ENCODE measurements at regions not wholly inside any gene's neighbourhood (a gene's known extent, or its start where the extent isn't known, plus 50 kb on each side); places are given as distances from the start of the nearest gene placed in this dataset.

GRCh38 chr3:43854283-43854682 lies 163.5 kb downstream of the ABHD5 start:
- Mint-ChIP-seq H3K9me3 (no peaks in the 10 kb centered on the region), H3K27ac (no peak overlapping the region), H3K4me3 (no peak overlapping the region), H3K36me3 (ENCODE audit: low read depth) (no peaks in the 10 kb centered on the region), H3K27me3 (ENCODE audit: insufficient read depth) (peaks cover 39% of the 10 kb centered on the region), H3K4me1 (peaks cover 36% of the 10 kb centered on the region)
- Histone ChIP-seq H3K36me3 (ENCODE audit: control insufficient read depth, insufficient read depth, low read length) (no peaks in the 10 kb centered on the region), H3K4me1 (ENCODE audit: control insufficient read depth, insufficient read depth, low read length) (peaks cover 9% of the 10 kb centered on the region), H3K9me3 (ENCODE audit: control insufficient read depth, low read length) (no peaks in the 10 kb centered on the region), H3K4me3 (ENCODE audit: low read length) (no peak overlapping the region), H3K27me3 (ENCODE audit: control insufficient read depth, insufficient read depth, low read length, poor library complexity, severe bottlenecking) (peaks cover 21% of the 10 kb centered on the region), H3K27ac (ENCODE audit: low read depth, low read length) (no peak overlapping the region), H3K9ac (ENCODE audit: extremely low read depth, low read length, poor library complexity, severe bottlenecking) (no peak overlapping the region)
- peak; percentile 38 for DNase-seq
- no peak for TF ChIP-seq CTCF (conservative IDR thresholded peaks at IDR 0.05)
- 90 to 96% methylated on average over 1 to 2 of the region's 2 CpGs for WGBS, 2 experiments (ENCODE audit: insufficient coverage in 1 of 2, insufficient read length in 1 of 2)

GRCh38 chr3:43854916-43855315 lies 164.2 kb downstream of the ABHD5 start:
- no peaks in the 10 kb centered on the region for H3K9me3 ChIP-seq (ENCODE audit: control insufficient read depth, low read length)
- peak; percentile 48 for DNase-seq
- Mint-ChIP-seq H3K27ac (no peak overlapping the region), H3K4me3 (no peak overlapping the region), H3K9me3 (no peaks in the 10 kb centered on the region), H3K27me3 (ENCODE audit: insufficient read depth) (peaks cover 46% of the 10 kb centered on the region), H3K36me3 (ENCODE audit: low read depth) (no peaks in the 10 kb centered on the region), H3K4me1 (peaks cover 36% of the 10 kb centered on the region)
- no peaks in the 10 kb centered on the region for H3K36me3 ChIP-seq (ENCODE audit: control insufficient read depth, insufficient read depth, low read length)
- H3K4me1 ChIP-seq (ENCODE audit: control insufficient read depth, insufficient read depth, low read length): peaks cover 9% of the 10 kb centered on the region
- TF ChIP-seq CTCF (conservative IDR thresholded peaks at IDR 0.05): no peak
- H3K27me3 ChIP-seq (ENCODE audit: control insufficient read depth, insufficient read depth, low read length, poor library complexity, severe bottlenecking): peaks cover 28% of the 10 kb centered on the region
- H3K4me3 ChIP-seq (ENCODE audit: low read length): no peak overlapping the region
- 87 to 90% methylated on average over 3 to 6 of the region's 6 CpGs for WGBS, 2 experiments (ENCODE audit: insufficient coverage in 1 of 2, insufficient read length in 1 of 2)
- no peak overlapping the region for H3K27ac ChIP-seq (ENCODE audit: low read depth, low read length)
- no peak overlapping the region for H3K9ac ChIP-seq (ENCODE audit: extremely low read depth, low read length, poor library complexity, severe bottlenecking)

- H3K27ac Mint-ChIP-seq: no peak overlapping the region
- H3K9ac ChIP-seq (ENCODE audit: extremely low read depth, low read length, poor library complexity, severe bottlenecking): no peak overlapping the region
- peak; percentile 82 for TF ChIP-seq CTCF (conservative IDR thresholded peaks at IDR 0.05)
- peaks cover 9% of the 10 kb centered on the region for H3K4me1 ChIP-seq (ENCODE audit: control insufficient read depth, insufficient read depth, low read length)
- peaks cover 36% of the 10 kb centered on the region for H3K27me3 ChIP-seq (ENCODE audit: control insufficient read depth, insufficient read depth, low read length, poor library complexity, severe bottlenecking)
- H3K9me3 Mint-ChIP-seq: no peaks in the 10 kb centered on the region
- no peaks in the 10 kb centered on the region for H3K36me3 ChIP-seq (ENCODE audit: control insufficient read depth, insufficient read depth, low read length)
- DNase-seq: peak; percentile 94
- 48 to 65% methylated on average over 2 to 3 of the region's 3 CpGs for WGBS, 2 experiments (ENCODE audit: insufficient coverage in 1 of 2, insufficient read length in 1 of 2)
- H3K27ac ChIP-seq (ENCODE audit: low read depth, low read length): no peak overlapping the region
- no peaks in the 10 kb centered on the region for H3K36me3 Mint-ChIP-seq (ENCODE audit: low read depth)
- peaks cover 50% of the 10 kb centered on the region for H3K27me3 Mint-ChIP-seq (ENCODE audit: insufficient read depth)
- no peaks in the 10 kb centered on the region for H3K9me3 ChIP-seq (ENCODE audit: control insufficient read depth, low read length)
- H3K4me3 Mint-ChIP-seq: no peak overlapping the region
- H3K4me1 Mint-ChIP-seq: peaks cover 36% of the 10 kb centered on the region
- H3K4me3 ChIP-seq (ENCODE audit: low read length): no peak overlapping the region
Observed at GRCh38 chr3:43855674-43856299, 165.0 kb downstream of the ABHD5 start.
